Daoy (cell line): ENCODE measurements at regions not wholly inside any gene's neighbourhood (a gene's known extent, or its start where the extent isn't known, plus 50 kb on each side); places are given as distances from the start of the nearest gene placed in this dataset.

ENCODE experiments used
- DNase-seq: peaks from one replicate; pipeline ENCODE4 v3.0.0-alpha.2; 2015; ENCODE audit warnings: low read depth

DNA sequence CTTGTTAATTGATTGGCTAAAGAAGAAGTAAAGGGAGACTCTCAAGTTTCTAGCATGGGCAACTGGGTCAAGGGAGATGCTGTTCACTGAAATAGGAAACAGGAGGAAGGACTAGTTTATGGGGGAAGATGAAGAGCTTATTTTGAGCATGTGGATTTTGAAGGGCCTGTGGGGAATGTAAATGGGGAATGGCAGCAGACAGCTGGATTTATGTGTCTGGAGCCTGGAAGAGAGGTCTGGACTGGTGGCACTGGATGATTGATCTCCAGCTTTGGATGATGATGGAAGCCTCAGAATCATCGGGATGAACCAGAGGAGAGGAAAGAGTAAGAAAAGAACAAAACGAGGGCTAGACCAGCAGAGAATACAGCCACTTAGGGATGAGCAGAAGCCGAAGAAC is 54.9 kb upstream of the ENAH start:
- no peak for DNase-seq

- DNase-seq, result no peak
Measured at GRCh38 chr1:225709101-225709500, 56.2 kb upstream of the ENAH start.

DNA sequence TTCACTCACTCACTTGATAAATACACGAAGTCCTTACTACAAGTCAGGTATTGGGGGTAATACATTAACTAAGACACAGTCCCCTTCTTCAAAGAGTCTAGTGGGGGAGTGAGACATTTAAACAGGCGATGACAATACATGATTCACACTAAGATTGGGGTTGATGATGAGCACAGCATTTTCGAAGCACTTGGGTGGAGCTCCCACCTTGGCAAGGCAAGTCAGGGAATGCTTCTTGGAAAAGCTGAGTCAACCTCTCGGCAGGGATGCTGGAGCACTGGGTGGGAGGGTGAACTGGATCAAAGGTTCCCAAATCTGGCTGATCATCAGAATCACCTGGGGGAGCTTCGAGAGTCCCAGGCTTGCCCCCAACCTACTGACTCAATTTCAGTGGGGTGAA is 57.9 kb upstream of the ENAH start:
- DNase-seq, result peak; percentile 85

DNA sequence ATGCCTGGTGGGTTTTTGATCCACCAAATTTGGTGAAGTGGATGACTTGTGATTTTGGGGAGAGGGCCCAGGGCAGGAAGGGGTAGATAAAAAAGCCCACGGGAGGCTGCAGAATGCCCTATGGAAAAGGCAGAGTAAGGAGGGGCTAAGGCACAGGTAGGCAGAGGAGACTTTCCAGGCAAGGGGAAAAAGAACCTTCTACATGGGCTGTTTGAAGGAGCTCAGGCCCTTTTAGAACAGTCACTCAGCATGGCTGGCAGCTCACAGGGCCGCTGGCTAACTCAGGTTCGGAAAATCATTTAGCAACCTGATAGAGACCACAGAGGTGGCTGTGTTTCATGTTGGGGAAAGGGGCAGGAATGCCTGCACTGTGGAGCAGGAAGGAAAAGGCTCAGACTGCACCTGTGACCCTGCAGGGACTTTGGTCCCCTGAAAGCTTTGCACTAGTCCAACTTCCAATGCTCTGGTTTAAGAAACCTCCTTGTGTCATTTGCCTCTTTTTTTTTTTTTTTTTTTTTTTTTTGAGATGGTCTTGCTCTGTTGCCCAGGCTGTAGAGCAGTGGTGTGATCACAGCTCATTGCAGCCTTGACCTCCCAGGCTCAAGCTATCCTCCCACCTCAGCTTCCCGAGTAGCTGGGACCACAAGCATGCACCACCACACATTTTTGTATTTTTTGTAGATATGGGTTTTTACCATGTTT is 58.5 kb upstream of the ENAH start:
- DNase-seq, result no peak

DNA sequence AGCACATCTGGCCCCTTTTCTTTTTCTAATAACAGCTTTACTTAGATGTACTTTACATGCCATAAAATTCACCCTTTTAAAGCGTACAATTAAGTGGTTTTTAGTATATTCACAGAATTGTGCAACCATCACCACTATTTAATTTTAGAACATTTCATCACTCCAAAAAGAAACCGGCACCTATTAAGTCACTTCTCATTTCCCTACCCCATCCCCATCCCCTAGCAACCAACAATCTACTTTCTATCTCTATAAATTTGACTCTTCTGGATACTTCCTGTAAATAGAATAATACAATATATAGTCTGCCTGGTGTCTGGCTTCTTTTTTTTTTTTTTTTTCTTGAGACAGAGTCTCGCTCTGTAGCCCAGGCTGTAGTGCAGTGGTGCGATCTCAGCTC is 59.5 kb upstream of the ENAH start:
- DNase-seq, result no peak

DNA sequence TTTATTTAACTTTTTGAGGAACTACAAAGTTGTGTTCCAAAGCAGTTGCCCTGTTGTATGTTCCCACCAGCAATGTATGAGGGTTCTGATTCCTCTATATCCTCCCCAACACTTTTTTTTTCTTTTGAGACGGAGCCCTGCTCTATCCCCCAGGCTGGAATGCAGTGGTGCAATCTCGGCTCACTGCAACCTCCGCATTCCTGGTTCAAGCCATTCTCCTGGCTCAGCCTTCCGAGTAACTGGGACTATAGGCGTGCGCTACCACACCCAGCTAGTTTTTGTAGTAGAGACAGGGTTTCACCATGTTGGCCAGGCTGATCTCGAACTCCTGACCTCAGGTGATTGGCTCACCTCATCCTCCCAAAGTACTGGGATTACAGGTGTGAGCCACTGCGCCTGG is 60.4 kb upstream of the ENAH start:
- DNase-seq, result no peak

- DNase-seq, result no peak
Measured at GRCh38 chr1:225720937-225721336, 56.7 kb upstream of the SRP9 start.

GRCh38 chr1:225724251-225724650 is 53.4 kb upstream of the SRP9 start:
- DNase-seq, result no peak
